Naive thymus-derived CD4-positive, alpha-beta T cell (primary cell): ENCODE measurements at regions not wholly inside any gene's neighbourhood (a gene's known extent, or its start where the extent isn't known, plus 50 kb on each side); places are given as distances from the start of the nearest gene placed in this dataset.

Experiments
- ATAC-seq: fragments of 150-1000 bp; cut with Tn5 transposase; 2 replicates; pipeline ENCODE4 v1.10.0; 2021; ENCODE audit warnings: mild to moderate bottlenecking, moderate library complexity
- CTCF ChIA-PET: fragments of 350-600 bp; sonication (Branson Sonifier 250); formaldehyde crosslinking; loops from one replicate; lab custom pipeline; 2021; ENCODE audit warnings: antibody characterized with exemption; lab: Charles Lee
- POLR2A ChIA-PET: fragments of 350-600 bp; sonication (Branson Sonifier 250); formaldehyde crosslinking; loops from one replicate; lab custom pipeline; 2021; ENCODE audit warnings: antibody characterized with exemption, inconsistent platforms; lab: Charles Lee
- DNase-seq, 9 donors: peaks; one replicate each; pipeline versions ENCODE4 v3.0.0 to v3.0.0-alpha.2; 2020 to 2022; ENCODE audit warnings: mixed read lengths in 1 of 9
- H3K27ac ChIP-seq: one replicate; pipeline ENCODE4 v1.7.0; 2013; ENCODE audit warnings: mild to moderate bottlenecking, low read depth, low read length, moderate library complexity
- H3K27me3 ChIP-seq, 2 donors: one replicate each; pipeline ENCODE4 v1.7.0; 2013; ENCODE audit warnings: low read length in 2 of 2, mild to moderate bottlenecking in 2 of 2, moderate library complexity in 2 of 2; ENCODE audit not compliant: control insufficient read depth in 2 of 2, insufficient read depth in 2 of 2
- H3K36me3 ChIP-seq, 3 experiments: 1 replicate in 2 of 3; 2 replicates in 1 of 3; pipeline ENCODE4 v1.7.0; 2013; ENCODE audit warnings: low read length in 3 of 3, mild to moderate bottlenecking in 3 of 3, moderate library complexity in 1 of 3; ENCODE audit not compliant: insufficient read depth in 3 of 3, control insufficient read depth in 2 of 3
- H3K4me1 ChIP-seq, 2 donors: one replicate each; pipeline ENCODE4 v1.7.0; 2013; ENCODE audit warnings: low read length in 2 of 2, mild to moderate bottlenecking in 2 of 2, moderate library complexity in 1 of 2; ENCODE audit not compliant: control insufficient read depth in 2 of 2, insufficient read depth in 2 of 2
- H3K4me3 ChIP-seq: 2 replicates; pipeline ENCODE4 v1.7.0; 2013; ENCODE audit warnings: mild to moderate bottlenecking, low read length
- H3K9me3 ChIP-seq, 3 experiments: 1 replicate in 2 of 3; 2 replicates in 1 of 3; pipeline ENCODE4 v1.7.0; 2013; ENCODE audit warnings: low read length in 3 of 3; ENCODE audit not compliant: control insufficient read depth in 2 of 3
- H3K27ac Mint-ChIP-seq, 9 donors: one replicate each; pipeline ENCODE4 v1.8.0; 2020 to 2022; ENCODE audit warnings: mixed read lengths in 9 of 9, mild to moderate bottlenecking in 8 of 9, moderate library complexity in 5 of 9, inconsistent platforms in 2 of 9
- H3K27me3 Mint-ChIP-seq, 5 donors: one replicate each; pipeline ENCODE4 v1.8.0; 2021 to 2022; ENCODE audit warnings: mixed read lengths in 5 of 5, mild to moderate bottlenecking in 1 of 5
- H3K36me3 Mint-ChIP-seq, 5 donors: one replicate each; pipeline ENCODE4 v1.8.0; 2020 to 2022; ENCODE audit warnings: mixed read lengths in 5 of 5, mild to moderate bottlenecking in 3 of 5, inconsistent platforms in 1 of 5
- H3K4me1 Mint-ChIP-seq, 7 donors: one replicate each; pipeline ENCODE4 v1.8.0; 2020 to 2022; ENCODE audit warnings: mixed read lengths in 7 of 7, mild to moderate bottlenecking in 3 of 7, inconsistent platforms in 1 of 7
- H3K4me3 Mint-ChIP-seq, 10 donors: one replicate each; pipeline ENCODE4 v1.8.0; 2020 to 2022; ENCODE audit warnings: mild to moderate bottlenecking in 10 of 10, mixed read lengths in 10 of 10, moderate library complexity in 6 of 10, inconsistent platforms in 2 of 10
- H3K9me3 Mint-ChIP-seq, 11 donors: one replicate each; pipeline ENCODE4 v1.8.0; 2020 to 2022; ENCODE audit warnings: mixed read lengths in 11 of 11, mild to moderate bottlenecking in 4 of 11, inconsistent platforms in 1 of 11, moderate library complexity in 1 of 11
- intact Hi-C, 2 donors: fragments of 100-400 bp; cut with micrococcal nuclease; formaldehyde crosslinking; loops; one replicate each; pipeline ENCODE4 v1.15.1; 2023

- ATAC-seq (peak; percentile 88), DNase-seq (peak; percentile 12 to 85 (median 68))
- peak overlapping the region; percentile 71 to 91 (median 85) for H3K4me3 Mint-ChIP-seq
- ChIA-PET CTCF (interaction anchor here (0.6 to 1.9 kb wide), 7 partner anchors 13 to 350 kb away, joined by 3 to 8 read pairs (median 3); no protein-coding TSS in a partner anchor), POLR2A (interaction anchor here (0.9 to 1.4 kb wide), 2 partner anchors 363 to 371 kb away, joined by 4 to 6 read pairs; partner anchors contain the start of gene AASDH)
- peaks cover 0 to 2% (median 0%) of the 10 kb centered on the region in 11 donors for H3K9me3 Mint-ChIP-seq
- intact Hi-C loops, result loop anchor here (1.0 to 10.0 kb wide), 13 partner anchors 42 to 371 kb away; partner anchors contain the start of genes HOPX (in 2 of the 2), PPAT (in 2 of the 2), AASDH (in 1 of the 2) and NOA1 (in 1 of the 2)
- Histone ChIP-seq H3K4me1 (peaks cover 28 to 29% of the 10 kb centered on the region in 2 donors), H3K27me3 (no peaks in the 10 kb centered on the region), H3K4me3 (peak overlapping the region; percentile 46), H3K36me3 (no peaks in the 10 kb centered on the region), H3K27ac (peak overlapping the region; percentile 65), H3K9me3 (no peaks in the 10 kb centered on the region)
- peak overlapping the region; percentile 76 to 99 (median 92) for H3K27ac Mint-ChIP-seq
- H3K27me3 Mint-ChIP-seq, result peaks cover 0 to 14% (median 0%) of the 10 kb centered on the region in 5 donors
- peaks cover 39 to 76% (median 57%) of the 10 kb centered on the region in 7 donors for H3K4me1 Mint-ChIP-seq
- H3K36me3 Mint-ChIP-seq, result no peaks in the 10 kb centered on the region
Measured at GRCh38 chr4:56757821-56758411, 63.6 kb downstream of the SPINK2 start.

DNA sequence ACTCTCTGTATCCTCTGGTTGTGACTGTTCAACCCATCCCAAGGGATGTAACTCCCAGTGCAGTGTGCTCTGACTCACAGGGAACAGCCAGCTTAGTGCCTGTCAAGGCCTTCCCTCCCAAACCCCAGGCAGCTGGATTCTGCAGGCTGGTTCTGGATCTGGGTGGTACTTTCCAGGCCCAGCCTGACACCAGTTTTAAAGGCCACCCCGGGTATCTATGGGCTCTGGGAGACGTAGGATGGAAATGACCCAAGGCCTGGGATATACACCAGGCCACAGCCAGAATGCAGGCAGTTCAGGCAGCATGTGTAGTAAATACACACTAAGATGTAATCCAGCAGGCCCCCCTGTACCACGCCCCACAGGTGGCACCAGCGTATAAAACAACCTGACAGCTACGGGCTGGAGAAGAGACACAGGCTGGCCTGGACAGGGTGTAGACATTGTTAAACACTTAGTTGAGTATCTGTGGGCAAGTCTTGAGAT lies 64.2 kb downstream of the SPINK2 start:
- peaks cover 39 to 73% (median 52%) of the 10 kb centered on the region in 7 donors for H3K4me1 Mint-ChIP-seq
- no peaks in the 10 kb centered on the region for H3K36me3 Mint-ChIP-seq
- intact Hi-C loops, result loop anchor here (1.0 to 10.0 kb wide), 12 partner anchors 43 to 371 kb away; partner anchors contain the start of genes HOPX (in 2 of the 2), PPAT (in 2 of the 2), AASDH (in 1 of the 2) and NOA1 (in 1 of the 2)
- H3K27me3 ChIP-seq, result no peaks in the 10 kb centered on the region
- H3K27ac ChIP-seq, result peak overlapping the region; percentile 65
- peak overlapping the region; percentile 71 to 91 (median 85) for H3K4me3 Mint-ChIP-seq
- CTCF ChIA-PET, result interaction anchor here (0.6 to 1.9 kb wide), 6 partner anchors 14 to 349 kb away, joined by 3 to 8 read pairs (median 4); no protein-coding TSS in a partner anchor
- POLR2A ChIA-PET, result interaction anchor here (0.9 to 1.4 kb wide), 2 partner anchors 362 to 370 kb away, joined by 4 to 6 read pairs; partner anchors contain the start of gene AASDH
- peaks cover 0 to 2% (median 0%) of the 10 kb centered on the region in 11 donors for H3K9me3 Mint-ChIP-seq
- H3K36me3 ChIP-seq, result no peaks in the 10 kb centered on the region
- peaks cover 0 to 14% (median 0%) of the 10 kb centered on the region in 5 donors for H3K27me3 Mint-ChIP-seq
- H3K4me3 ChIP-seq, result peak overlapping the region; percentile 46
- H3K4me1 ChIP-seq, result peaks cover 28 to 29% of the 10 kb centered on the region in 2 donors
- H3K9me3 ChIP-seq, result no peaks in the 10 kb centered on the region
- DNase-seq (peak in 2 of 9 donors; percentile 9 to 42), ATAC-seq (peak; percentile 73)
- H3K27ac Mint-ChIP-seq, result peak overlapping the region; percentile 76 to 99 (median 92)

- H3K36me3 ChIP-seq, result no peaks in the 10 kb centered on the region
- ATAC-seq (no peak), DNase-seq (no peak)
- H3K4me1 ChIP-seq, result peaks cover 28 to 29% of the 10 kb centered on the region in 2 donors
- no peak overlapping the region for H3K27ac ChIP-seq
- no peaks in the 10 kb centered on the region for H3K27me3 ChIP-seq
- Mint-ChIP-seq H3K4me3 (peak overlapping the region in 6 of 10 donors; percentile 9 to 86 (median 20)), H3K9me3 (peaks cover 0 to 3% (median 0%) of the 10 kb centered on the region in 11 donors), H3K4me1 (peaks cover 39 to 74% (median 51%) of the 10 kb centered on the region in 7 donors), H3K27ac (peak overlapping the region in 7 of 9 donors; percentile 51 to 94 (median 81)), H3K27me3 (peaks cover 0 to 2% (median 0%) of the 10 kb centered on the region in 5 donors), H3K36me3 (peaks cover 0 to 4% (median 0%) of the 10 kb centered on the region in 5 donors)
- ChIA-PET POLR2A (no interaction called here), CTCF (no interaction called here)
- intact Hi-C loops, result loop anchor here (2.0 to 10.0 kb wide), 10 partner anchors 71 to 369 kb away; partner anchors contain the start of genes HOPX (in 2 of the 2), PPAT (in 2 of the 2), AASDH (in 1 of the 2) and NOA1 (in 1 of the 2)
- no peaks in the 10 kb centered on the region for H3K9me3 ChIP-seq
- H3K4me3 ChIP-seq, result no peak overlapping the region
Measured at GRCh38 chr4:56755901-56756300, 65.6 kb downstream of the SPINK2 start.

- Mint-ChIP-seq H3K36me3 (peaks cover 0 to 9% (median 4%) of the 10 kb centered on the region in 5 donors), H3K4me1 (peaks cover 21 to 54% (median 32%) of the 10 kb centered on the region in 7 donors), H3K4me3 (no peak overlapping the region), H3K27me3 (peaks cover 0 to 2% (median 0%) of the 10 kb centered on the region in 5 donors), H3K27ac (no peak overlapping the region), H3K9me3 (peaks cover 0 to 7% (median 5%) of the 10 kb centered on the region in 11 donors)
- no peaks in the 10 kb centered on the region for H3K36me3 ChIP-seq
- H3K27me3 ChIP-seq, result no peaks in the 10 kb centered on the region
- peaks cover 0 to 5% (median 0%) of the 10 kb centered on the region in 3 experiments for H3K9me3 ChIP-seq
- ATAC-seq (no peak), DNase-seq (no peak)
- CTCF ChIA-PET, result interaction anchor here (0.6 kb wide), 1 partner anchor 49 kb away, joined by 3 read pairs; no protein-coding TSS in a partner anchor
- H3K4me3 ChIP-seq, result no peak overlapping the region
- H3K27ac ChIP-seq, result no peak overlapping the region
- H3K4me1 ChIP-seq, result peaks cover 18 to 20% of the 10 kb centered on the region in 2 donors
- intact Hi-C loops, result loop anchor here in 1 of 2 donors (10.0 kb wide), 1 partner anchor 68 kb away; the partner anchor contains the start of gene HOPX
- POLR2A ChIA-PET, result no interaction called here
Measured at GRCh38 chr4:56752985-56753384, 68.5 kb downstream of the SPINK2 start.

- H3K9me3 Mint-ChIP-seq, result peaks cover 0 to 7% (median 3%) of the 10 kb centered on the region in 11 donors
- peak overlapping the region in 2 of 9 donors; percentile 5 to 29 for H3K27ac Mint-ChIP-seq
- H3K4me3 ChIP-seq, result no peak overlapping the region
- no peaks in the 10 kb centered on the region for H3K36me3 ChIP-seq
- DNase-seq (no peak), ATAC-seq (no peak)
- intact Hi-C loops, result loop anchor here in 1 of 2 donors (10.0 kb wide), 1 partner anchor 65 kb away; the partner anchor contains the start of gene HOPX
- peak overlapping the region in 1 of 10 donors; percentile 53 for H3K4me3 Mint-ChIP-seq
- peaks cover 0 to 9% (median 4%) of the 10 kb centered on the region in 5 donors for H3K36me3 Mint-ChIP-seq
- H3K4me1 Mint-ChIP-seq, result peaks cover 4 to 27% (median 10%) of the 10 kb centered on the region in 7 donors
- peaks cover 0 to 5% (median 0%) of the 10 kb centered on the region in 3 experiments for H3K9me3 ChIP-seq
- ChIA-PET POLR2A (no interaction called here), CTCF (no interaction called here)
- H3K4me1 ChIP-seq, result no peaks in the 10 kb centered on the region
- H3K27me3 Mint-ChIP-seq, result no peaks in the 10 kb centered on the region
- H3K27me3 ChIP-seq, result no peaks in the 10 kb centered on the region
- H3K27ac ChIP-seq, result no peak overlapping the region
Measured at GRCh38 chr4:56750231-56750630, 69.1 kb upstream of the HOPX start.

DNA sequence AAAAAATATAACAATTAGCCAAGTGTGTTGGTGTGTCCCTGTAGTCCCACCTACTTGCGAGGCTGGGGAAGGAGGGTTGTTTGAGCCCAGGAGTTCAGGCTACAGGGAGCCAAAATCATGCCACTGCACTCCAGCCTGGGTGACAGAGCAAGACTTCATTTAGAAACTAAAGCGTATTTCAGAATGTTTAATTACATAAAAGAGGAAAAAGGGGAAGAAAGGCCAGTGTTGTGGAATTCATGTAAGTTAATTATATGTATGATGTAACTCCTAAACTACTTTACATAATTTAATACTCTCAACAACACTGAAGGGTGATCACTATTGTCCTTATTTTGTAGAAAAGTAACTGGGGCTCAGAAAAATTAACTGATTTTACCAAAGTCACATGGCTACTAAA lies 67.2 kb upstream of the HOPX start:
- Histone ChIP-seq H3K27ac (no peak overlapping the region), H3K27me3 (no peaks in the 10 kb centered on the region), H3K36me3 (no peaks in the 10 kb centered on the region), H3K9me3 (peaks cover 0 to 5% (median 0%) of the 10 kb centered on the region in 3 experiments), H3K4me1 (no peaks in the 10 kb centered on the region), H3K4me3 (no peak overlapping the region)
- ATAC-seq (no peak), DNase-seq (no peak)
- ChIA-PET POLR2A (no interaction called here), CTCF (no interaction called here)
- Mint-ChIP-seq H3K36me3 (peaks cover 0 to 9% (median 4%) of the 10 kb centered on the region in 5 donors), H3K4me1 (peaks cover 4 to 38% (median 10%) of the 10 kb centered on the region in 7 donors), H3K27me3 (no peaks in the 10 kb centered on the region), H3K9me3 (peaks cover 0 to 7% (median 3%) of the 10 kb centered on the region in 11 donors), H3K4me3 (no peak overlapping the region), H3K27ac (no peak overlapping the region)
- intact Hi-C loops, result no loop called here
